ENCODE measurements at regions not wholly inside any gene's neighbourhood (a gene's known extent, or its start where the extent isn't known, plus 50 kb on each side); places are given as distances from the start of the nearest gene placed in this dataset.

- Histone ChIP-seq H3K18ac (ENCODE audit: insufficient read length, low read depth, low read length) (no peak overlapping the region), H2AFZ (ENCODE audit: low read length) (no peak overlapping the region), H3K79me2 (ENCODE audit: insufficient read depth, low read length) (no peaks in the 10 kb centered on the region), H2BK12ac (ENCODE audit: insufficient read length, low read depth, low read length) (no peak overlapping the region), H3K4ac (ENCODE audit: low read depth, low read length) (no peak overlapping the region), H3K79me1 (ENCODE audit: insufficient read depth, low read depth, low read length, poor library complexity, severe bottlenecking) (no peaks in the 10 kb centered on the region), H2BK5ac (ENCODE audit: insufficient read length, low read length) (no peak overlapping the region), H3K23ac (ENCODE audit: insufficient read length, low read depth, low read length) (no peak overlapping the region), H4K5ac (ENCODE audit: insufficient read length, low read depth, low read length) (no peak overlapping the region), H3K14ac (ENCODE audit: insufficient read depth, low read length) (no peak overlapping the region), H3K27ac (ENCODE audit: insufficient read length, low read depth, low read length) (no peak overlapping the region), H3K4me1 (ENCODE audit: insufficient read depth, low read length) (no peaks in the 10 kb centered on the region), H3K27me3 (ENCODE audit: insufficient read depth, low read length) (no peaks in the 10 kb centered on the region), H2BK20ac (ENCODE audit: low read depth, low read length, poor library complexity, severe bottlenecking) (no peak overlapping the region), H3K9ac (ENCODE audit: extremely low read depth, insufficient read length, low read length) (no peak overlapping the region), H3T11ph (ENCODE audit: low read length) (no peak overlapping the region), H2BK120ac (ENCODE audit: low read depth, low read length, poor library complexity, severe bottlenecking) (no peak overlapping the region), H4K8ac (replicated peaks; ENCODE audit: insufficient read length, low read depth, low read length) (no peak overlapping the region), H2AK5ac (ENCODE audit: insufficient read length, low read length) (no peak overlapping the region), H3K56ac (ENCODE audit: insufficient read length, low read depth, low read length) (no peak overlapping the region), H2BK15ac (ENCODE audit: low read depth, low read length) (no peak overlapping the region), H3K9me3 (ENCODE audit: control insufficient read depth, low read depth, low read length) (peaks cover 6% of the 10 kb centered on the region), H4K20me1 (ENCODE audit: control insufficient read depth, insufficient read depth, insufficient read length) (no peaks in the 10 kb centered on the region), H4K91ac (ENCODE audit: insufficient read length, low read depth, low read length) (no peak overlapping the region), H3K4me2 (ENCODE audit: insufficient read depth, insufficient read length, low read length) (no peak overlapping the region), H3K23me2 (ENCODE audit: insufficient read length, low read depth, low read length, poor library complexity, severe bottlenecking) (no peaks in the 10 kb centered on the region)
- no peak overlapping the region for H3K27ac Mint-ChIP-seq
- H3K4me3 Mint-ChIP-seq, result no peak overlapping the region
- H3K27me3 Mint-ChIP-seq (ENCODE audit: low read depth), result no peaks in the 10 kb centered on the region
- TF ChIP-seq, protein P1, sequence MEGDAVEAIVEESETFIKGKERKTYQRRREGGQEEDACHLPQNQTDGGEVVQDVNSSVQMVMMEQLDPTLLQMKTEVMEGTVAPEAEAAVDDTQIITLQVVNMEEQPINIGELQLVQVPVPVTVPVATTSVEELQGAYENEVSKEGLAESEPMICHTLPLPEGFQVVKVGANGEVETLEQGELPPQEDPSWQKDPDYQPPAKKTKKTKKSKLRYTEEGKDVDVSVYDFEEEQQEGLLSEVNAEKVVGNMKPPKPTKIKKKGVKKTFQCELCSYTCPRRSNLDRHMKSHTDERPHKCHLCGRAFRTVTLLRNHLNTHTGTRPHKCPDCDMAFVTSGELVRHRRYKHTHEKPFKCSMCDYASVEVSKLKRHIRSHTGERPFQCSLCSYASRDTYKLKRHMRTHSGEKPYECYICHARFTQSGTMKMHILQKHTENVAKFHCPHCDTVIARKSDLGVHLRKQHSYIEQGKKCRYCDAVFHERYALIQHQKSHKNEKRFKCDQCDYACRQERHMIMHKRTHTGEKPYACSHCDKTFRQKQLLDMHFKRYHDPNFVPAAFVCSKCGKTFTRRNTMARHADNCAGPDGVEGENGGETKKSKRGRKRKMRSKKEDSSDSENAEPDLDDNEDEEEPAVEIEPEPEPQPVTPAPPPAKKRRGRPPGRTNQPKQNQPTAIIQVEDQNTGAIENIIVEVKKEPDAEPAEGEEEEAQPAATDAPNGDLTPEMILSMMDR (conservative IDR thresholded peaks at IDR 0.05), result no peak
- no peak for DNase-seq
- WGBS (ENCODE audit: extremely low coverage, insufficient read length, low lambda C conversion rate), result no CpG with 5 or more reads among the region's 2 CpGs
- H3K4me1 Mint-ChIP-seq, result no peaks in the 10 kb centered on the region
- H3K9me3 Mint-ChIP-seq, result peaks cover 22 to 24% of the 10 kb centered on the region in 2 experiments
- H3K36me3 Mint-ChIP-seq (ENCODE audit: insufficient read depth in 1 of 3, low read depth in 3 of 3), result peaks cover 4 to 24% (median 15%) of the 10 kb centered on the region in 3 experiments
These were observed 1783.7 kb upstream of the CDH9 start for GRCh38 chr5:28822071-28822470.

All from H9 (cell line).